SK-N-MC (cell line): ENCODE measurements at regions not wholly inside any gene's neighbourhood (a gene's known extent, or its start where the extent isn't known, plus 50 kb on each side); places are given as distances from the start of the nearest gene placed in this dataset.

Source experiments
- DNase-seq: peaks from one replicate; pipeline ENCODE4 v3.0.0-alpha.2; 2011; ENCODE audit warnings: low read depth, low spot score
- H3K27ac ChIP-seq: fragments of 200-600 bp; sonication (generic); 2 replicates; pipeline ENCODE4 v1.5.1; 2016; ENCODE audit warnings: mixed run types
- H3K36me3 ChIP-seq: fragments of 200-600 bp; sonication (generic); 2 replicates; pipeline ENCODE4 v1.6.1; 2017; ENCODE audit warnings: antibody characterized with exemption, low read length, mixed read lengths; ENCODE audit not compliant: insufficient read depth
- H3K4me3 ChIP-seq: fragments of 200-600 bp; sonication (generic); 2 replicates; pipeline ENCODE4 v1.5.1; 2016
- H3K9ac ChIP-seq: fragments of 200-600 bp; sonication (generic); 2 replicates; pipeline ENCODE4 v1.8.0; 2017; ENCODE audit warnings: mixed run types, mixed read lengths; ENCODE audit not compliant: insufficient read length
- H3K9me3 ChIP-seq: fragments of 200-600 bp; sonication (generic); 2 replicates; pipeline ENCODE4 v1.6.1; 2017; ENCODE audit warnings: low read depth, mild to moderate bottlenecking, antibody characterized with exemption, low read length, moderate library complexity, mixed read lengths
- EZH2 ChIP-seq: fragments of 200-600 bp; sonication (generic); IDR thresholded peaks from one replicate; pipeline ENCODE4 v1.6.1; 2017; ENCODE audit warnings: antibody characterized with exemption
- FOXP2 ChIP-seq: optimal IDR thresholded peaks from 2 replicates; pipeline ENCODE3; 2011; ENCODE audit warnings: mild to moderate bottlenecking, moderate library complexity; ENCODE audit not compliant: insufficient read depth; ENCODE audit errors: extremely low read length, control extremely low read depth
- POLR2AphosphoS5 ChIP-seq: IDR thresholded peaks from 2 replicates; pipeline ENCODE4 v1.6.1; 2012; ENCODE audit warnings: mild to moderate bottlenecking, low read depth, low read length, borderline replicate concordance

DNA sequence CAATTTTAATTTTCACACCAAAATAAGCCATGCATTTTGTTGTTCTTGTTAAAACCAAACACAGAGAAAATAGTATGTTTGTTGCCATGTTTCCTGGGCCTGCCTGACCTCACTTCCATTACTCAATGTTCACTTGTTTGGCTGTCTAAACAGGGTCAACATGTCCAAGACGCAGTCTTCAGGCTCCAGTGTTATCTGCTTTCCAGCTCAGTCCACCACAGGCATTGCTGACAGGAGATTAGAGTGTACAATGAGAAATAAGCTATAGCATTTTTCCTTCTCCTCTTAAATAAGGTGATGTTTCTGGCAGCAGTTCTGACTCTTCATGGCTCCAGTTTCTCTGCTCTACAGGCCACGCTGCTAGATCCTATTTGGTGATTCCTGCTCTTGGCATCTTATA, 1030.5 kb downstream of the KCNT2 start:
- no peak overlapping the region for H3K4me3 ChIP-seq
- TF ChIP-seq EZH2 = no peak
- TF ChIP-seq FOXP2 = no peak
- no peak for TF ChIP-seq POLR2AphosphoS5
- DNase-seq = no peak
- H3K9ac ChIP-seq = no peak overlapping the region
- H3K27ac ChIP-seq = no peak overlapping the region
- H3K9me3 ChIP-seq = no peaks in the 10 kb centered on the region
- H3K36me3 ChIP-seq = no peaks in the 10 kb centered on the region

DNA sequence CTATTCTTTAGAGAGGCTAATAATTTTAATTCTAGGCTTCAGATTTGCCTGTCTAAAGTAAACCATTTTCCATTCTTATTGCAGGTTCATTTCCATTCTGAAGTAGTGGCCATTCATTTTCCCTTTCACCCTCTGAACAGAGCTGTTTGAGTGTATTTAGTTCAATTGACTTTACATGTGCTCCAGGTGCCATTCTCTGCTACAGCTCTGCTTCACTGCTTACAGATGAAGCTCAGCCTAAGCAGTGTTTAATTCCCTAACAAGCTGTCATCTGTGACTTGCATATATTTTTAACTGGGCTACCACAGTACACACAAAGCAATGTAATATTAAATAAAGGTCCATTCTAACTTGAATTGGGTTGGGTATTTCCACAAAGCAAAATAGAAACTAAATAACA, 1031.6 kb downstream of the KCNT2 start:
- Histone ChIP-seq H3K36me3 (no peaks in the 10 kb centered on the region), H3K9ac (no peak overlapping the region), H3K27ac (no peak overlapping the region), H3K9me3 (no peaks in the 10 kb centered on the region), H3K4me3 (no peak overlapping the region)
- no peak for DNase-seq
- TF ChIP-seq POLR2AphosphoS5 (no peak), EZH2 (no peak), FOXP2 (no peak)

- no peak for TF ChIP-seq EZH2
Measured at GRCh38 chr1:195574511-195574910, 1033.7 kb downstream of the KCNT2 start.

GRCh38 chr1:195569934-195570333, 1038.3 kb downstream of the KCNT2 start:
- Histone ChIP-seq H3K9me3 (no peaks in the 10 kb centered on the region), H3K36me3 (no peaks in the 10 kb centered on the region), H3K4me3 (no peak overlapping the region), H3K27ac (no peak overlapping the region), H3K9ac (no peak overlapping the region)
- DNase-seq = no peak
- no peak for TF ChIP-seq POLR2AphosphoS5
- no peak for TF ChIP-seq EZH2
- no peak for TF ChIP-seq FOXP2

More at GRCh38 chr1:195574511-195574910, 1033.7 kb downstream of the KCNT2 start:
- Histone ChIP-seq H3K36me3 (no peaks in the 10 kb centered on the region), H3K9ac (no peak overlapping the region), H3K9me3 (no peaks in the 10 kb centered on the region), H3K4me3 (no peak overlapping the region), H3K27ac (no peak overlapping the region)
- no peak for DNase-seq

GRCh38 chr1:195568389-195568788, 1039.9 kb downstream of the KCNT2 start:
- no peak for DNase-seq
- Histone ChIP-seq H3K9ac (no peak overlapping the region), H3K9me3 (no peaks in the 10 kb centered on the region), H3K4me3 (no peak overlapping the region), H3K36me3 (no peaks in the 10 kb centered on the region), H3K27ac (no peak overlapping the region)
- TF ChIP-seq EZH2 (no peak), FOXP2 (no peak), POLR2AphosphoS5 (no peak)

- no peak for DNase-seq
- H3K9ac ChIP-seq = no peak overlapping the region
- no peak overlapping the region for H3K4me3 ChIP-seq
- H3K36me3 ChIP-seq = no peaks in the 10 kb centered on the region
- no peak overlapping the region for H3K27ac ChIP-seq
- no peaks in the 10 kb centered on the region for H3K9me3 ChIP-seq
- TF ChIP-seq FOXP2 (no peak), EZH2 (no peak), POLR2AphosphoS5 (no peak)
Measured at GRCh38 chr1:195562074-195562473, 1046.2 kb downstream of the KCNT2 start.

DNA sequence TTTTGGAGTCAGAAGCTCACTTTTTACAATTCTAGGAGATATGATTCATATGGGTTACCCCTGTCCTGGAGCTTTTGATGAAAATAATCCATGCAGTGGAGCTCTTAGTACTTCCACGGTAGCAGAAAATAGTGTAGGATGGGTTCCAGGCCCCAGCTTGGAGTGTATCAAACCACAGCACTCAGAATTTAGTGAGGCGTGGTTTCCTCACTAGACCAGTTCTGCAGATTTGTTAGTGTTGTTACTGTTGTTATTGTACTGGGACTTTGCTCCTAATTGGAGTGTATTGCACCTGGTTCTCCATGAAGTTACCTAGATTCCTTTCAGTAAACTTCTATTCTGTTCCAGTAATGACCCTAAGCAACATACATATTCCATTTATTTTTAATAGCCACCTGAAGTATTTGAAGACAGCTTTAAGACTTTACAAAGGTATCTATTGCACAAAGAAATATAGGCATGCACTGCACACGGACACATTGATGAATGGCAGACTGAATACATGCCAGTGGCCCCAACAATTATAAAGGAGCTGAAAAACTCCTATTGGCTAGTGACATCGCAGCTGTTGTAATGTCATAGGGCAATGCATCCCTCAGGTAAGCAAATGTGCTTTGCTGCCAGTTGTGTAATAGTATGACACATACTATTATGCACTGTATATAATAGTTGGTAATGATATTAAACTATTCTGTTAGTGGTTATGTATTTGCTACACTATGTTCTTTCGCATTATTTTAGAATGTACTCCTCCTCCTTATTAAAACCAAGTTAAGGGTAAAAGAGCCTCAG, 1058.0 kb downstream of the KCNT2 start:
- Histone ChIP-seq H3K4me3 (no peak overlapping the region), H3K36me3 (no peaks in the 10 kb centered on the region), H3K27ac (no peak overlapping the region), H3K9me3 (no peaks in the 10 kb centered on the region), H3K9ac (no peak overlapping the region)
- TF ChIP-seq FOXP2 = no peak
- TF ChIP-seq POLR2AphosphoS5 = no peak
- no peak for TF ChIP-seq EZH2
- DNase-seq = no peak

DNA sequence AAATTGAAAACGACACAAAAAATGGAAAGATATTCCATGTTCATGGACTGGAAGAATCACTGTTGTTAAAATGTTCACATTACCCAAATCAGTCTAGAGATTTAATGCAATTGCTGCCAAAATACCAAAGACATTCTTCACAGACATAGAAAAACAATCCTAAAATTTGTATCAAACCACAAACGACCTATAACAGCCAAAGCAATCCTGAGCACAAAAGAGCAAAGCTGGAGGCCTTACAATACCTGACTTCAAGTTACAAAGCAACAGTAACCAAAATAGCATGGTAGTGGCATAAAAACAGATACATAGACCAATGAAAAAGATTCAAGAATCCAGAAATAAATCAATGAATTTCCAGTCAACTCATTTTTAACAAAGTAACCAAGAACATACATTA, 1077.3 kb downstream of the KCNT2 start:
- no peaks in the 10 kb centered on the region for H3K36me3 ChIP-seq
- H3K4me3 ChIP-seq = no peak overlapping the region
- DNase-seq = no peak
- H3K9ac ChIP-seq = no peak overlapping the region
- no peak overlapping the region for H3K27ac ChIP-seq
- no peak for TF ChIP-seq FOXP2
- TF ChIP-seq EZH2 = no peak
- no peak for TF ChIP-seq POLR2AphosphoS5
- no peaks in the 10 kb centered on the region for H3K9me3 ChIP-seq

GRCh38 chr1:195529881-195530280, 1078.4 kb downstream of the KCNT2 start:
- no peak for DNase-seq
- TF ChIP-seq EZH2 (no peak), POLR2AphosphoS5 (no peak), FOXP2 (no peak)
- no peaks in the 10 kb centered on the region for H3K36me3 ChIP-seq
- H3K27ac ChIP-seq = no peak overlapping the region
- H3K4me3 ChIP-seq = no peak overlapping the region
- H3K9ac ChIP-seq = no peak overlapping the region
- no peaks in the 10 kb centered on the region for H3K9me3 ChIP-seq
